ENCODE measurements at regions not wholly inside any gene's neighbourhood (a gene's known extent, or its start where the extent isn't known, plus 50 kb on each side); places are given as distances from the start of the nearest gene placed in this dataset.

DNA sequence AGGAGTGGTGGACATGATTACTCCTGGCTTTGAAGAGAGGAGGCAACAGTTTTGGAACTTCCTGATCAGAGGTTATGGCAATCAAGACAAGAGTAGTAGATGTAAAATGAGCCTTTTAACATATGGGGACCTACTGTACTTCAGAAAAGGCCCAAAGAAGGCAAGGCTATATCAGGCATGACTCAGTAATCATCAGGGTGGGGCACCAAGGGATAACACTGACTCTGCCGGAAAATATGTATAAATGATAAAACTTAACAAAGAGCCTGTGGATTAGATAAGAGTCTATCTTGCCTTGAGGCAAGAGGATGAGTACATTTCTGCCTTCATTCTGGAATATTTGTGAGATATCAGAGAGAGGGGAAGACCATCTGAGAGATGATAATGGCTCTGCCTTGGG lies 1389.9 kb upstream of the MAP3K7 start:
- Histone ChIP-seq H3K27me3 (replicated peaks; ENCODE audit: control insufficient read depth, insufficient read depth, low read length) (no peaks in the 10 kb centered on the region), H3K4me1 (no peaks in the 10 kb centered on the region), H3K4me3 (ENCODE audit: low read depth, low read length) (no peak overlapping the region), H3K36me3 (ENCODE audit: control insufficient read depth, insufficient read depth, low read length) (no peaks in the 10 kb centered on the region), H3K9me3 (no peaks in the 10 kb centered on the region)
- H3K36me3 Mint-ChIP-seq (ENCODE audit: insufficient read depth, unreplicated experiment): no peaks in the 10 kb centered on the region
- ChIA-PET POLR2A (no interaction called here), CTCF (no interaction called here)
- no peak overlapping the region for H3K4me3 Mint-ChIP-seq (ENCODE audit: unreplicated experiment)
- intact Hi-C loops (cut with micrococcal nuclease; ENCODE audit: unreplicated experiment): no loop called here
- H3K9me3 Mint-ChIP-seq (ENCODE audit: unreplicated experiment): no peaks in the 10 kb centered on the region
- no TSS peak for BruUV-seq (replicated peaks)
- no peak for DNase-seq
- TF ChIP-seq, protein P1, sequence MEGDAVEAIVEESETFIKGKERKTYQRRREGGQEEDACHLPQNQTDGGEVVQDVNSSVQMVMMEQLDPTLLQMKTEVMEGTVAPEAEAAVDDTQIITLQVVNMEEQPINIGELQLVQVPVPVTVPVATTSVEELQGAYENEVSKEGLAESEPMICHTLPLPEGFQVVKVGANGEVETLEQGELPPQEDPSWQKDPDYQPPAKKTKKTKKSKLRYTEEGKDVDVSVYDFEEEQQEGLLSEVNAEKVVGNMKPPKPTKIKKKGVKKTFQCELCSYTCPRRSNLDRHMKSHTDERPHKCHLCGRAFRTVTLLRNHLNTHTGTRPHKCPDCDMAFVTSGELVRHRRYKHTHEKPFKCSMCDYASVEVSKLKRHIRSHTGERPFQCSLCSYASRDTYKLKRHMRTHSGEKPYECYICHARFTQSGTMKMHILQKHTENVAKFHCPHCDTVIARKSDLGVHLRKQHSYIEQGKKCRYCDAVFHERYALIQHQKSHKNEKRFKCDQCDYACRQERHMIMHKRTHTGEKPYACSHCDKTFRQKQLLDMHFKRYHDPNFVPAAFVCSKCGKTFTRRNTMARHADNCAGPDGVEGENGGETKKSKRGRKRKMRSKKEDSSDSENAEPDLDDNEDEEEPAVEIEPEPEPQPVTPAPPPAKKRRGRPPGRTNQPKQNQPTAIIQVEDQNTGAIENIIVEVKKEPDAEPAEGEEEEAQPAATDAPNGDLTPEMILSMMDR (IDR thresholded peaks at IDR 0.05; ENCODE audit: insufficient read depth in 1 of 2, low read depth in 1 of 2, low read length in 1 of 2, severe bottlenecking in 1 of 2, unreplicated experiment in 1 of 2): no peak
- H3K27ac Mint-ChIP-seq (ENCODE audit: unreplicated experiment): no peak overlapping the region
- H3K27me3 Mint-ChIP-seq (ENCODE audit: insufficient read depth, unreplicated experiment): no peaks in the 10 kb centered on the region
- H3K4me1 Mint-ChIP-seq (ENCODE audit: low read depth, unreplicated experiment): no peaks in the 10 kb centered on the region

DNA sequence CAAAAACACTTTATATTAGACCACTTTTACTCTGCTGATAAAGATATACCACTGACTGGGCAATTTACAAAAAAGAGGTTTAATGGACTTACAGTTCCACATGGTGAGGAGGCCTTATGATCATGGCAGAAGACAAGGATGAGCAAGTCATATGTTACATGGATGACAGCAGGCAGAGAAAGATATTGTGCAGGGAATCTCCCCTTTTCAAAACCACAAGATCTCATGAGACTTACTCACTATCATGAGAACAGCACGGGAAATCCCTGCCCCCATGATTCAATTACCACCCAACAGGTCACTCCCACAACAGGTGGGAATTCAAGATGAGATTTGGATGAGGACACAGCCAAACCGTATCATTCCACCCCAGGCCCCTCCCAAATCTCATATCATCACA lies 1383.8 kb upstream of the MAP3K7 start:
- Histone ChIP-seq H3K4me1 (no peaks in the 10 kb centered on the region), H3K36me3 (ENCODE audit: control insufficient read depth, insufficient read depth, low read length) (no peaks in the 10 kb centered on the region), H3K27me3 (replicated peaks; ENCODE audit: control insufficient read depth, insufficient read depth, low read length) (no peaks in the 10 kb centered on the region), H3K9me3 (0 out of 2 replicates have a peak, but pooled peaks cover 8% of the 10 kb centered on the region), H3K4me3 (ENCODE audit: low read depth, low read length) (no peak overlapping the region)
- H3K27ac Mint-ChIP-seq (ENCODE audit: unreplicated experiment): no peak overlapping the region
- H3K4me1 Mint-ChIP-seq (ENCODE audit: low read depth, unreplicated experiment): no peaks in the 10 kb centered on the region
- H3K36me3 Mint-ChIP-seq (ENCODE audit: insufficient read depth, unreplicated experiment): no peaks in the 10 kb centered on the region
- peaks cover 20% of the 10 kb centered on the region for H3K9me3 Mint-ChIP-seq (ENCODE audit: unreplicated experiment)
- DNase-seq: no peak
- ChIA-PET POLR2A (no interaction called here), CTCF (no interaction called here)
- intact Hi-C loops (cut with micrococcal nuclease; ENCODE audit: unreplicated experiment): no loop called here
- TF ChIP-seq, protein P1 (IDR thresholded peaks at IDR 0.05; ENCODE audit: insufficient read depth in 1 of 2, low read depth in 1 of 2, low read length in 1 of 2, severe bottlenecking in 1 of 2, unreplicated experiment in 1 of 2): no peak
- no TSS peak for BruUV-seq (replicated peaks)
- no peaks in the 10 kb centered on the region for H3K27me3 Mint-ChIP-seq (ENCODE audit: insufficient read depth, unreplicated experiment)
- no peak overlapping the region for H3K4me3 Mint-ChIP-seq (ENCODE audit: unreplicated experiment)

DNA sequence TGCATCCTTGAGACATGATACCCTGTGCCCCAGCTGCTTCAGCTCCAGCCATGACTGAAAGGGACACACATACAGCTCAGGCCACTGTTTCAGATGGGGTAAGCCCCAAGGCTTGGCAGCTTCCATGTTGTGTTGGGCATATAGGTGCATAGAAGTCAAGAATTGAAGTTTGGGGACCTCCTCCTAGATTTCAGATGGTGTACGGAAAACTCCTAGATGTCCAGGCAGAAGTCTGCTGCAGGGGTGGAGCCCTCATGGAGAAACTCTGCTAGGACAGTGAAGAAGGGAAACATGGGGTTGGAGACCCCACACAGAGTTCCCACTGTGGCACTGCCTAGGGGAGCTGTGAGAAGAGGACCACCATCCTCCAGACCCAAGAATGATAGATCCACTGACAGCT lies 1379.0 kb upstream of the MAP3K7 start:
- Mint-ChIP-seq H3K4me3 (ENCODE audit: unreplicated experiment) (no peak overlapping the region), H3K36me3 (ENCODE audit: insufficient read depth, unreplicated experiment) (no peaks in the 10 kb centered on the region), H3K27ac (ENCODE audit: unreplicated experiment) (no peak overlapping the region), H3K9me3 (ENCODE audit: unreplicated experiment) (peaks cover 29% of the 10 kb centered on the region), H3K4me1 (ENCODE audit: low read depth, unreplicated experiment) (no peaks in the 10 kb centered on the region), H3K27me3 (ENCODE audit: insufficient read depth, unreplicated experiment) (no peaks in the 10 kb centered on the region)
- no peak for DNase-seq
- intact Hi-C loops (cut with micrococcal nuclease; ENCODE audit: unreplicated experiment): no loop called here
- ChIA-PET POLR2A (no interaction called here), CTCF (no interaction called here)
- H3K4me3 ChIP-seq (ENCODE audit: low read depth, low read length): no peak overlapping the region
- no peaks in the 10 kb centered on the region for H3K36me3 ChIP-seq (ENCODE audit: control insufficient read depth, insufficient read depth, low read length)
- H3K27me3 ChIP-seq (replicated peaks; ENCODE audit: control insufficient read depth, insufficient read depth, low read length): no peaks in the 10 kb centered on the region
- no TSS peak for BruUV-seq (replicated peaks)
- H3K9me3 ChIP-seq: 0 out of 2 replicates have a peak, but pooled peaks cover 9% of the 10 kb centered on the region
- H3K4me1 ChIP-seq: no peaks in the 10 kb centered on the region
- TF ChIP-seq, protein P1 (IDR thresholded peaks at IDR 0.05; ENCODE audit: insufficient read depth in 1 of 2, low read depth in 1 of 2, low read length in 1 of 2, severe bottlenecking in 1 of 2, unreplicated experiment in 1 of 2): no peak

Measured in Caco-2 (cell line).